ENCODE measurements at regions not wholly inside any gene's neighbourhood (a gene's known extent, or its start where the extent isn't known, plus 50 kb on each side); places are given as distances from the start of the nearest gene placed in this dataset.

DNA sequence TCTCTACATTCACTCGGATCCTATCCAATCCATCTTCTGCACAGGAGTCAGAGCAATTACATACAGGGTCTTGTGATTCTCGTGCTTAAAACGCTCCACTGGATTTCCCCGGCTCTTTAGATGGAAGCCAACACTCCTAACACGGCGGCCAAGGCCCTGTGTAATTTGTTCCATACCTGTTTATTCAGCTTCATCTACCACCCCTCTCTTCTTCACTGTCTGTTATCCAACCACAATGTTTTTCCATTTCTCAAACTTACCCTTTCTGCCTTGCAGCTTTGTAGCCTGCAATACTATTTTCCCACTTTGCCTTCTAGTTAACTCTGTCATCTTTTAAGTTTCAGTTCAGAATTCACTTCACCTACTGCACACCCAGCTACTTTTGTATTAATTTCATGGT, 249.6 kb upstream of the USP25 start:
- no peak overlapping the region for H3K27ac ChIP-seq
- TF ChIP-seq CTCF (conservative IDR thresholded peaks at IDR 0.05) (no peak), ZFX (IDR thresholded peaks at IDR 0.05) (no peak)

GRCh38 chr21:15483138-15483780, 246.5 kb upstream of the USP25 start:
- no peak for TF ChIP-seq ZFX (IDR thresholded peaks at IDR 0.05)
- peak; percentile 98 for TF ChIP-seq CTCF (conservative IDR thresholded peaks at IDR 0.05)
- no peak overlapping the region for H3K27ac ChIP-seq

DNA sequence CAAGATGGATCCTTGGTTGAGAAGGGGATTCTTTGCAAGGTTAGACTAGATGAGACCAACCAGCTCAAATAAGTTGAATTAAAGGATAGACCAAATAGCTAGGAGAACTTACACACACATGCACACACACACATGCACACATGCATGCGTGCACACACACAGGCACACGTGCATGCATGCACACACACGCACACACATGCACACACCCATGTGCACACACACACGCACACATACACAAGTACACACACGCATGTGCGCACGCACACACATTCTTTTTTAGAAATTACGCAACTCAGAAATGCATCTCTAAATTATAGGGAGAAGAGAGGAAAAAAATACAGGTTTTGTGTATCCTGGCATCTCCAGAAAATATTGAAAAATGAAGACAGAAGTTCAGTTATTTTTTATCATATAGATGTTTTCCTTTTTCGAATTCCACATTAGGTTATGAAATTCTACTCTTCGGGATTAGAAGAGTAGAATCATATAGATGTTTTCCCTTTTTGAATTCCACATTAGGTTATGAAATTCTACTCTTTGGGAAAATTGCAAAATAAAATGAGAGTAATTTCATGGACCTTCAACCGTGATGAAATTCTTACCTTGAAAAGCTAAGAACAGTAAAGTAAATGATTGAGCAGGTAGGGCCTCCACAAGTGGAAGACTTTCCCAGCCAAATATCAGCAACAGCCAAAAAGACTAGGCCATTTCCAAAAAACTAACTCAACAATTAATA, 243.2 kb upstream of the USP25 start:
- H3K27ac ChIP-seq: no peak overlapping the region
- TF ChIP-seq ZFX (IDR thresholded peaks at IDR 0.05) (no peak), CTCF (conservative IDR thresholded peaks at IDR 0.05) (no peak)

DNA sequence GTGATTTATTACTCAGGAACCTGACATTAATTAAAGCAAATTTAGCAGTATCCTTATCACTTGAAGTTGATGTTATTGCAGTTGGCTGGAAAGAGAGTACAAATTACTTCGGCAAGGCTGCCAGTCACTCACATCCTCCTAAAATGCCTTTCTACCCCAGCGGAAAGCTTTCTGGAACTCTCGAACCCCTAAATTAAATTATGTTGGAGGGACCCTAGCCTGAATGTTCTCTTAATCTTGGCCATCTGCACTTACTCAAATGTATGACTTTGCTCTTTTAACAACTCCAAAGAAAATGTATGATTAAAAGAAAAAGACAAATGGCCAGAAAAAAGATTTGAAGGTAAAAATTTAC, 242.6 kb upstream of the USP25 start:
- no peak overlapping the region for H3K27ac ChIP-seq
- TF ChIP-seq CTCF (conservative IDR thresholded peaks at IDR 0.05): no peak
- TF ChIP-seq ZFX (IDR thresholded peaks at IDR 0.05): no peak

- TF ChIP-seq ZFX (IDR thresholded peaks at IDR 0.05): no peak
- TF ChIP-seq CTCF (conservative IDR thresholded peaks at IDR 0.05): no peak
- H3K27ac ChIP-seq: no peak overlapping the region
These were observed 238.7 kb upstream of the USP25 start for GRCh38 chr21:15491100-15491499.

- no peak overlapping the region for H3K27ac ChIP-seq
- TF ChIP-seq CTCF (conservative IDR thresholded peaks at IDR 0.05) (no peak), ZFX (IDR thresholded peaks at IDR 0.05) (no peak)
These were observed 236.1 kb upstream of the USP25 start for GRCh38 chr21:15493646-15494045.

GRCh38 chr21:15494481-15494880, 235.3 kb upstream of the USP25 start:
- TF ChIP-seq CTCF (conservative IDR thresholded peaks at IDR 0.05) (no peak), ZFX (IDR thresholded peaks at IDR 0.05) (no peak)
- H3K27ac ChIP-seq: no peak overlapping the region

All from C4-2B (cell line).